Panc1 (cell line): ENCODE measurements at regions not wholly inside any gene's neighbourhood (a gene's known extent, or its start where the extent isn't known, plus 50 kb on each side); places are given as distances from the start of the nearest gene placed in this dataset.

Experiments used
- POLR2AphosphoS5 ChIP-seq: IDR thresholded peaks from 2 replicates; pipeline ENCODE4 v1.6.1; 2012; ENCODE audit warnings: mild to moderate bottlenecking, low read depth, low read length, moderate library complexity
- REST ChIP-seq, 2 experiments: IDR thresholded peaks; 2 replicates each; pipeline ENCODE4 v1.6.1; 2011 to 2012; ENCODE audit warnings: low read depth in 2 of 2, control low read depth in 1 of 2, low read length in 1 of 2, mild to moderate bottlenecking in 1 of 2, moderate library complexity in 1 of 2; ENCODE audit not compliant: insufficient read depth in 1 of 2
- SIN3A ChIP-seq: IDR thresholded peaks from 2 replicates; pipeline ENCODE4 v1.6.1; 2012; ENCODE audit warnings: low read depth, mild to moderate bottlenecking, low read length, moderate library complexity, borderline replicate concordance; ENCODE audit not compliant: insufficient read depth
- TCF7L2 ChIP-seq: IDR thresholded peaks from 2 replicates; pipeline ENCODE4 v1.6.1; 2011; ENCODE audit warnings: mild to moderate bottlenecking, low read depth, low read length, inconsistent platforms
- TF ChIP-seq, protein P1 (sequence below): fragments of 450-650 bp; IDR thresholded peaks from 2 replicates; pipeline ENCODE4 v1.5.1; 2017; ENCODE audit warnings: mild to moderate bottlenecking

DNA sequence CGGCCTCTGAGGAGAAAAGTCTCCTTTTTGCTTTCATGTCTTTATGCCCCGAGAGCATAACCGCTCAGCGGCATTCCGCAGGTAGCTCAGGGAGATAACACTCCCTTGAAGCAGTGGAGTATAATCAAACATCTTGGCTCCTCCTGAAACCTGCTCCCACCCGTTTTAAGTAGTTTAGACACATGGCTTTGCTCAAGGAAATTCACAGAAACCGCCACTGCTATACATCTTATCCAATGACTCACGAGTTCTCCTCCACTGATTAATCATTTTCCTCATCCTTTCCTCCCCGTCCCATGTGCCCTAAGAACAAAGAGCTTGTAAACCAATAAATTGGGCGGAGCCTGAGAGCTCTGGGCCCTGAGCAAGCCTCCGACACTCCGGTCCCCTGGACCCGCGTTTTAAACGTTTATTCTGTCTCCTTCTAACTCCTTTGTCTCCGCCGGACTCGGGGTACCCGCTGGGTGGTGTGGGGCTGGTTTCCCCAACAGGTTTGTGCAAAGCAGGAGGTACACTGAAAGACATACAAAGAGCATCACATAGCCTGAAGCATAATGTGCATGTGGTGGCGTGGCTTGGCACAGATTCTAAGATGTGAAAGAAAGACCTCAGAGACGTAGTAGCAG is 401.2 kb downstream of the TLL1 start:
- TF ChIP-seq REST (IDR thresholded peaks at IDR 0.05; ENCODE audit: insufficient read depth in 1 of 2, low read depth in 2 of 2, low read length in 1 of 2) = no peak
- TF ChIP-seq, protein P1, sequence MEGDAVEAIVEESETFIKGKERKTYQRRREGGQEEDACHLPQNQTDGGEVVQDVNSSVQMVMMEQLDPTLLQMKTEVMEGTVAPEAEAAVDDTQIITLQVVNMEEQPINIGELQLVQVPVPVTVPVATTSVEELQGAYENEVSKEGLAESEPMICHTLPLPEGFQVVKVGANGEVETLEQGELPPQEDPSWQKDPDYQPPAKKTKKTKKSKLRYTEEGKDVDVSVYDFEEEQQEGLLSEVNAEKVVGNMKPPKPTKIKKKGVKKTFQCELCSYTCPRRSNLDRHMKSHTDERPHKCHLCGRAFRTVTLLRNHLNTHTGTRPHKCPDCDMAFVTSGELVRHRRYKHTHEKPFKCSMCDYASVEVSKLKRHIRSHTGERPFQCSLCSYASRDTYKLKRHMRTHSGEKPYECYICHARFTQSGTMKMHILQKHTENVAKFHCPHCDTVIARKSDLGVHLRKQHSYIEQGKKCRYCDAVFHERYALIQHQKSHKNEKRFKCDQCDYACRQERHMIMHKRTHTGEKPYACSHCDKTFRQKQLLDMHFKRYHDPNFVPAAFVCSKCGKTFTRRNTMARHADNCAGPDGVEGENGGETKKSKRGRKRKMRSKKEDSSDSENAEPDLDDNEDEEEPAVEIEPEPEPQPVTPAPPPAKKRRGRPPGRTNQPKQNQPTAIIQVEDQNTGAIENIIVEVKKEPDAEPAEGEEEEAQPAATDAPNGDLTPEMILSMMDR = no peak
- TF ChIP-seq POLR2AphosphoS5 = no peak
- no peak for TF ChIP-seq SIN3A
- no peak for TF ChIP-seq TCF7L2
